ENCODE measurements at regions not wholly inside any gene's neighbourhood (a gene's known extent, or its start where the extent isn't known, plus 50 kb on each side); places are given as distances from the start of the nearest gene placed in this dataset.

- H3K27me3 ChIP-seq (ENCODE audit: control insufficient read depth in 1 of 2, insufficient read depth in 2 of 2, low read length in 2 of 2) = no peaks in the 10 kb centered on the region
- TF ChIP-seq ZSCAN31 (CRISPR knock-in tag; IDR thresholded peaks at IDR 0.05; ENCODE audit: low read depth) (no peak), ZBTB26 (CRISPR knock-in tag; IDR thresholded peaks at IDR 0.05; ENCODE audit: borderline replicate concordance) (no peak), RELA (CRISPR knock-in tag; IDR thresholded peaks at IDR 0.05) (no peak), MAZ (IDR thresholded peaks at IDR 0.05; ENCODE audit: borderline replicate concordance, low read depth, low read length) (no peak), MAZ (CRISPR knock-in tag; IDR thresholded peaks at IDR 0.05; ENCODE audit: low read depth) (no peak), ZNF225 (CRISPR knock-in tag; IDR thresholded peaks at IDR 0.05) (no peak), ZBTB42 (CRISPR knock-in tag; IDR thresholded peaks at IDR 0.05) (no peak), TBL1XR1 (IDR thresholded peaks at IDR 0.05; ENCODE audit: borderline replicate concordance, low read length, partially characterized antibody) (no peak), PPARG (CRISPR knock-in tag; conservative IDR thresholded peaks at IDR 0.05) (no peak)
- TF ChIP-seq, protein P1, sequence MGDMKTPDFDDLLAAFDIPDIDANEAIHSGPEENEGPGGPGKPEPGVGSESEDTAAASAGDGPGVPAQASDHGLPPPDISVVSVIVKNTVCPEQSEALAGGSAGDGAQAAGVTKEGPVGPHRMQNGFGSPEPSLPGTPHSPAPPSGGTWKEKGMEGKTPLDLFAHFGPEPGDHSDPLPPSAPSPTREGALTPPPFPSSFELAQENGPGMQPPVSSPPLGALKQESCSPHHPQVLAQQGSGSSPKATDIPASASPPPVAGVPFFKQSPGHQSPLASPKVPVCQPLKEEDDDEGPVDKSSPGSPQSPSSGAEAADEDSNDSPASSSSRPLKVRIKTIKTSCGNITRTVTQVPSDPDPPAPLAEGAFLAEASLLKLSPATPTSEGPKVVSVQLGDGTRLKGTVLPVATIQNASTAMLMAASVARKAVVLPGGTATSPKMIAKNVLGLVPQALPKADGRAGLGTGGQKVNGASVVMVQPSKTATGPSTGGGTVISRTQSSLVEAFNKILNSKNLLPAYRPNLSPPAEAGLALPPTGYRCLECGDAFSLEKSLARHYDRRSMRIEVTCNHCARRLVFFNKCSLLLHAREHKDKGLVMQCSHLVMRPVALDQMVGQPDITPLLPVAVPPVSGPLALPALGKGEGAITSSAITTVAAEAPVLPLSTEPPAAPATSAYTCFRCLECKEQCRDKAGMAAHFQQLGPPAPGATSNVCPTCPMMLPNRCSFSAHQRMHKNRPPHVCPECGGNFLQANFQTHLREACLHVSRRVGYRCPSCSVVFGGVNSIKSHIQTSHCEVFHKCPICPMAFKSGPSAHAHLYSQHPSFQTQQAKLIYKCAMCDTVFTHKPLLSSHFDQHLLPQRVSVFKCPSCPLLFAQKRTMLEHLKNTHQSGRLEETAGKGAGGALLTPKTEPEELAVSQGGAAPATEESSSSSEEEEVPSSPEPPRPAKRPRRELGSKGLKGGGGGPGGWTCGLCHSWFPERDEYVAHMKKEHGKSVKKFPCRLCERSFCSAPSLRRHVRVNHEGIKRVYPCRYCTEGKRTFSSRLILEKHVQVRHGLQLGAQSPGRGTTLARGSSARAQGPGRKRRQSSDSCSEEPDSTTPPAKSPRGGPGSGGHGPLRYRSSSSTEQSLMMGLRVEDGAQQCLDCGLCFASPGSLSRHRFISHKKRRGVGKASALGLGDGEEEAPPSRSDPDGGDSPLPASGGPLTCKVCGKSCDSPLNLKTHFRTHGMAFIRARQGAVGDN (CRISPR knock-in tag; IDR thresholded peaks at IDR 0.05) = no peak
- TF ChIP-seq, protein P2, sequence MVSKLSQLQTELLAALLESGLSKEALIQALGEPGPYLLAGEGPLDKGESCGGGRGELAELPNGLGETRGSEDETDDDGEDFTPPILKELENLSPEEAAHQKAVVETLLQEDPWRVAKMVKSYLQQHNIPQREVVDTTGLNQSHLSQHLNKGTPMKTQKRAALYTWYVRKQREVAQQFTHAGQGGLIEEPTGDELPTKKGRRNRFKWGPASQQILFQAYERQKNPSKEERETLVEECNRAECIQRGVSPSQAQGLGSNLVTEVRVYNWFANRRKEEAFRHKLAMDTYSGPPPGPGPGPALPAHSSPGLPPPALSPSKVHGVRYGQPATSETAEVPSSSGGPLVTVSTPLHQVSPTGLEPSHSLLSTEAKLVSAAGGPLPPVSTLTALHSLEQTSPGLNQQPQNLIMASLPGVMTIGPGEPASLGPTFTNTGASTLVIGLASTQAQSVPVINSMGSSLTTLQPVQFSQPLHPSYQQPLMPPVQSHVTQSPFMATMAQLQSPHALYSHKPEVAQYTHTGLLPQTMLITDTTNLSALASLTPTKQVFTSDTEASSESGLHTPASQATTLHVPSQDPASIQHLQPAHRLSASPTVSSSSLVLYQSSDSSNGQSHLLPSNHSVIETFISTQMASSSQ (IDR thresholded peaks at IDR 0.05; ENCODE audit: low read depth) = no peak
- TF ChIP-seq, protein P2 (CRISPR knock-in tag; IDR thresholded peaks at IDR 0.05; ENCODE audit: borderline replicate concordance) = no peak
- H2AFZ ChIP-seq (ENCODE audit: low read length) = no peak overlapping the region
- no peaks in the 10 kb centered on the region for H3K9me3 ChIP-seq (ENCODE audit: low read length)
- no peak for FAIRE-seq
- POLR2A ChIA-PET = no interaction called here
- no peaks in the 10 kb centered on the region for H4K20me1 ChIP-seq (ENCODE audit: insufficient read depth, low read length)
- no peaks in the 10 kb centered on the region for H3K4me1 ChIP-seq (ENCODE audit: insufficient read depth, low read length)
- H3K79me2 ChIP-seq (ENCODE audit: insufficient read depth, low read length) = no peaks in the 10 kb centered on the region
- no peak overlapping the region for H3K9ac ChIP-seq (ENCODE audit: insufficient read depth, low read depth, low read length)
- WGBS (ENCODE audit: low lambda C conversion rate) = 21% methylated on average over 5 of the region's 5 CpGs
- no peak for ATAC-seq
- H3K36me3 ChIP-seq (replicated peaks in 1 of 2; ENCODE audit: control insufficient read depth in 1 of 2, insufficient read depth in 2 of 2, low read length in 2 of 2) = no peaks in the 10 kb centered on the region
- no peak for DNase-seq (ENCODE audit: low spot score)
- H3K27ac ChIP-seq (ENCODE audit: extremely low read length, insufficient read depth, low read length) = no peak overlapping the region
- intact Hi-C loops (cut with micrococcal nuclease; ENCODE audit: unreplicated experiment) = no loop called here
- CTCF ChIA-PET (ENCODE audit: low intra/inter-chr PET ratio, low total read pairs) = no interaction called here
- in situ Hi-C loops (cut with HindIII; ENCODE audit: extremely low pct_ligation_motif_present, low pct_unique_long_range_greater_than_20kb) = no loop called here
- no peak overlapping the region for H3K4me3 ChIP-seq (replicated peaks in 1 of 3; ENCODE audit: insufficient read depth in 1 of 3, low read depth in 2 of 3, low read length in 3 of 3)
- BruUV-seq (replicated peaks) = no TSS peak
- H3K4me2 ChIP-seq (ENCODE audit: low read depth, low read length) = no peak overlapping the region
Measured at GRCh38 chr9:18129809-18130334, 344.1 kb upstream of the ADAMTSL1 start.

Measured in HepG2 (cell line).